Karpas-422 (cell line): ENCODE measurements at regions not wholly inside any gene's neighbourhood (a gene's known extent, or its start where the extent isn't known, plus 50 kb on each side); places are given as distances from the start of the nearest gene placed in this dataset.

Experiments
- DNase-seq: peaks from one replicate; pipeline ENCODE4 v3.0.0-alpha.2; 2015
- H2AFZ ChIP-seq: fragments of 200-600 bp; sonication (generic); 2 replicates; pipeline ENCODE4 v1.6.1; 2014; ENCODE audit warnings: antibody characterized with exemption, low read length, mixed read lengths
- H3K27ac ChIP-seq: fragments of 200-600 bp; sonication (generic); 2 replicates; pipeline ENCODE4 v1.5.1; 2014; ENCODE audit warnings: mild to moderate bottlenecking, low read length, moderate library complexity
- H3K27me3 ChIP-seq: fragments of 200-600 bp; sonication (generic); 2 replicates; pipeline ENCODE4 v1.6.1; 2014; ENCODE audit warnings: low read length, mixed read lengths
- H3K36me3 ChIP-seq: fragments of 200-600 bp; sonication (generic); 2 replicates; pipeline ENCODE4 v1.6.1; 2014; ENCODE audit warnings: low read length, mixed read lengths; ENCODE audit not compliant: insufficient read depth
- H3K4me1 ChIP-seq: fragments of 200-600 bp; sonication (generic); 2 replicates; pipeline ENCODE4 v1.6.1; 2014; ENCODE audit warnings: mild to moderate bottlenecking, low read length, mixed read lengths
- H3K4me2 ChIP-seq: fragments of 200-600 bp; sonication (generic); 2 replicates; pipeline ENCODE4 v1.6.1; 2014; ENCODE audit warnings: low read length, low read depth, mild to moderate bottlenecking; ENCODE audit not compliant: poor library complexity, severe bottlenecking
- H3K4me3 ChIP-seq: fragments of 200-600 bp; sonication (generic); 2 replicates; pipeline ENCODE4 v1.5.1; 2014; ENCODE audit warnings: mild to moderate bottlenecking, antibody characterized with exemption, low read length, mixed read lengths
- H3K79me2 ChIP-seq: fragments of 200-600 bp; sonication (generic); 2 replicates; pipeline ENCODE4 v1.6.1; 2014; ENCODE audit warnings: mild to moderate bottlenecking, low read length, mixed read lengths
- H3K9ac ChIP-seq: fragments of 200-600 bp; sonication (generic); 2 replicates; pipeline ENCODE4 v1.6.0; 2014; ENCODE audit warnings: low read length
- H3K9me2 ChIP-seq: fragments of 200-600 bp; sonication (generic), shearing (Covaris generic); replicated peaks from 2 replicates; pipeline ENCODE4 v1.6.0; 2014; ENCODE audit warnings: mild to moderate bottlenecking, low read length, moderate library complexity; ENCODE audit not compliant: insufficient read depth
- H3K9me3 ChIP-seq: fragments of 300-700, 200-600 bp; sonication (generic); 2 replicates; pipeline ENCODE4 v1.6.1; 2014; ENCODE audit warnings: low read length, mixed read lengths
- H4K20me1 ChIP-seq: fragments of 200-600 bp; sonication (generic); 2 replicates; pipeline ENCODE4 v1.6.1; 2014; ENCODE audit warnings: mild to moderate bottlenecking, antibody characterized with exemption, low read length, low read depth; ENCODE audit not compliant: insufficient read depth

DNA sequence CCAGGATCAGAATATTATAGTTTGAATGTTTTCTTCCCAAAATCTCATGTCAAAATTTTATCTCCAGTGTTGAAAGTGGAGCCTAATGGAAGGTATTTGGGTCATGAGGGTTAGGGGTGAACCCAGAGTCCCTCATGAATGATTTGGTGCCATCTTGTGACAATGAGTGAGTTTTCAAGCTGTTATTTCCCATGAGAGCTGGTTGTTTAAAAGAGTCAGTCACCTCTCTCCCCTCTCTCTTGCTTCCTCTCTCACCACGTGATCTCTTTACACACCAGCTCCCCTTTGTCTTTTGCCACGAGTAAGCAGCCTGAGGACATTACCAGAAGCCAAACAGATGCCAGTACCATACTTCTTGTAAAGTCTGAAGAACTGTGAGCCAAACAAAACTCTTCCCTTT is 561.6 kb downstream of the RERGL start:
- no peaks in the 10 kb centered on the region for H3K27me3 ChIP-seq
- H2AFZ ChIP-seq, result no peak overlapping the region
- no peaks in the 10 kb centered on the region for H3K36me3 ChIP-seq
- no peaks in the 10 kb centered on the region for H3K9me2 ChIP-seq
- H3K4me3 ChIP-seq, result no peak overlapping the region
- no peak overlapping the region for H3K27ac ChIP-seq
- H3K4me2 ChIP-seq, result no peak overlapping the region
- no peak for DNase-seq
- H3K9me3 ChIP-seq, result no peaks in the 10 kb centered on the region; the same call in none of the 2 replicates
- no peaks in the 10 kb centered on the region for H3K79me2 ChIP-seq
- H3K9ac ChIP-seq, result no peak overlapping the region
- no peaks in the 10 kb centered on the region for H3K4me1 ChIP-seq
- no peaks in the 10 kb centered on the region for H4K20me1 ChIP-seq

DNA sequence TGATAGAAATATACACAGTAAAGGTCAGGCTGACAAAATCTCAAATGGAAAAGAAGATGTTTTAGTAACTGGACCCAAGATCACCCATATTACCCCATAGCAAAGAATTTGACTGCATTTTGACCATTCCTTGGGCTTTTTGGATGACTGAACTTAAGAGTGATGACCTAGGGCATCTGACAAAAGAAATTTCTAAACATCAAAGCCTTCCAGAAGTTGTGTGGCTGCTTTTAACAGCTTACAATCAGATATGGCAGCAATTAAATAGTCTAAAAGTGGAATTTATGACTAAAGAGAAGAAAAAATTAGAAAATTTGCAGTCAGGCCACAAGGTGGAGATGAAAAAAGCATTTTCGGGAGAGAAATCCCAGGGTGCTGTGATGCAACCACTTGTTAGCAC is 563.0 kb downstream of the RERGL start:
- DNase-seq, result no peak
- Histone ChIP-seq H4K20me1 (no peaks in the 10 kb centered on the region), H3K9ac (no peak overlapping the region), H3K4me1 (no peaks in the 10 kb centered on the region), H3K36me3 (no peaks in the 10 kb centered on the region), H3K27me3 (no peaks in the 10 kb centered on the region), H3K4me2 (no peak overlapping the region), H3K9me2 (no peaks in the 10 kb centered on the region), H3K4me3 (no peak overlapping the region), H3K79me2 (no peaks in the 10 kb centered on the region), H3K27ac (no peak overlapping the region), H2AFZ (no peak overlapping the region), H3K9me3 (peaks cover 3% of the 10 kb centered on the region)

DNA sequence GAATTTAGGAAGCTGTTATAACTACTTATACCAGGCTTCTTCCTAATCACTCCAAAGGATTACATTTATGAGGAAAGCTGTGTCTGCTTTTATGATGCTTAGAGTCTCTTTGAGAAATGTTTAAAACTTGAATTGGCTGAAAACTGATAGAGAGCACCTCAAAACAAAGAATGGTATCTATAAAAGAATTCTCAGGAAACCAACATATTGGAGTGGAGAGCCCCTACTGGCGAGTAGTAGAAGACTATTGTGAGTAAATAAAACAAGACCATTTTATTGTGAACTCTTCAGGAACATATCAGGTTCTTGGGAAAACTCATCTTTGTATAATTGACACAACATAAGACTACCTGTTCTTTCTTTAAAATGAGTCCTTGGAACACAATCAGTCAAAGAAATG is 578.6 kb downstream of the RERGL start:
- peaks cover 13% of the 10 kb centered on the region for H3K9me3 ChIP-seq
- no peaks in the 10 kb centered on the region for H3K79me2 ChIP-seq
- H4K20me1 ChIP-seq, result no peaks in the 10 kb centered on the region
- H3K4me1 ChIP-seq, result no peaks in the 10 kb centered on the region
- H2AFZ ChIP-seq, result no peak overlapping the region
- no peak overlapping the region for H3K4me3 ChIP-seq
- DNase-seq, result no peak
- H3K36me3 ChIP-seq, result no peaks in the 10 kb centered on the region
- no peaks in the 10 kb centered on the region for H3K27me3 ChIP-seq
- H3K9ac ChIP-seq, result no peak overlapping the region
- no peak overlapping the region for H3K27ac ChIP-seq
- H3K4me2 ChIP-seq, result no peak overlapping the region
- H3K9me2 ChIP-seq, result no peaks in the 10 kb centered on the region

DNA sequence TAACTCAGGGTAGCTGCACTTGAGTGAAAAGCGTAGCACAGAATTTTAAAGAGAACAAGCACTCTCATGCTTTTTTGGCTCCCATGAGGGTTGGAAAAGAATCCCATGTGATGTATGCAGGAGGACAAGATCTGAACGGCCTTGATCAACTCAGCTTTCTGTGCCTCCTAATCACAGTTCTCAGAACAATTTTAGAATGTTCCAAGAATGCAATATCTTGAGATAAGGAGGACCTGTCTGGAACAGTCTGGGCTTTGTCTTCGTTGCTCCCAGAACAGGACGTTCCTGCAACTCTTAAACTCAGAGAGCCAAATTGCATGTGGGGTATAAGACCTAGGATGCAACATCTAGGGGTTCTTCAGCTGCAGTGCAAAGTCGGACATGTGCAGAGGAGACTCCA is 582.7 kb downstream of the RERGL start:
- Histone ChIP-seq H3K27me3 (no peaks in the 10 kb centered on the region), H2AFZ (no peak overlapping the region), H3K79me2 (no peaks in the 10 kb centered on the region), H3K36me3 (no peaks in the 10 kb centered on the region; the same call in 1 of the 2 replicates), H3K27ac (no peak overlapping the region), H3K4me1 (no peaks in the 10 kb centered on the region), H3K4me3 (no peak overlapping the region), H3K4me2 (no peak overlapping the region), H3K9me2 (no peaks in the 10 kb centered on the region), H3K9me3 (peaks cover 6% of the 10 kb centered on the region), H3K9ac (no peak overlapping the region), H4K20me1 (no peaks in the 10 kb centered on the region)
- DNase-seq, result no peak

DNA sequence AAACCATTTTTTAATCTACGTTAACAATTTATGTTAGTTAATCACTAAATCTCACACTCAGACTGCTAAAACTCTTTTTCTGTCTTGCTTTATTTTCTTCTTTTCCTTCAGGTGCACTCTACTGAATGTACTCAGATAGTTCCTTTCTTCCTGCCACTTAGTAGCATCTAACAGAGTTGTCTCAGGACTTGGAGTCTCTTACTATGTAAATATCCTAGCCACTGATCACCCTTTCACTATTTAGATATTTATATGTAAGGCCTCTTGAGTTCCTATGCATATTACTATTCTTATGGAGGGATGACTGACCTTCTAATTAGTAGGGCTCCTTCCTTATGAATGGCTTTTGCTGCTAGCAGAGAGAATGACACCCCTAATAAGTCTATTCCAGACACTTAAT is 586.3 kb downstream of the RERGL start:
- DNase-seq, result no peak
- H3K36me3 ChIP-seq, result no peaks in the 10 kb centered on the region; the same call in 1 of the 2 replicates
- no peaks in the 10 kb centered on the region for H3K79me2 ChIP-seq
- no peak overlapping the region for H3K27ac ChIP-seq
- H3K4me2 ChIP-seq, result no peak overlapping the region
- H3K9ac ChIP-seq, result no peak overlapping the region
- no peaks in the 10 kb centered on the region for H3K9me2 ChIP-seq
- no peaks in the 10 kb centered on the region for H4K20me1 ChIP-seq
- H3K4me1 ChIP-seq, result no peaks in the 10 kb centered on the region
- H3K4me3 ChIP-seq, result no peak overlapping the region
- H3K27me3 ChIP-seq, result no peaks in the 10 kb centered on the region
- peaks cover 18% of the 10 kb centered on the region for H3K9me3 ChIP-seq
- no peak overlapping the region for H2AFZ ChIP-seq

DNA sequence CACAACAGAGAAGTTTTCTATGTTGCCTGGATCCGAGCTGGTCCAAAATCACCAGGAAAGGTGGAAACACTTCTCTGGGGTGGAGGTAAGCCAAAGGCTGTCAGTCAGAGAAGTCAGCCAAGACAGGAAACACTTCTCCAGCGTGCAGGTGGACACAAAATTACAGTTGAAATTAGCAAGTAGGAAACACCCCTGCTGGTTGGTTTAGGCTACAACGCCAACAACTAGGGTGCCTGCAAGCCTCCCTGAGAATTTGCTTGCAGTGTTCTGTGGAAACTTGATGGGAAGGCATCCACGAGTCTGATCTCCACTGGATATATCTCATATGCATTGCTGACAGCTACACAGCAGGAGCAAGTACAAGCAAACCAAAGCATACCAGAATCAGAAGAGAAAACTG is 600.5 kb downstream of the RERGL start:
- no peaks in the 10 kb centered on the region for H3K79me2 ChIP-seq
- H3K4me3 ChIP-seq, result no peak overlapping the region
- H3K27me3 ChIP-seq, result no peaks in the 10 kb centered on the region
- no peak overlapping the region for H2AFZ ChIP-seq
- no peaks in the 10 kb centered on the region for H3K9me2 ChIP-seq
- H3K27ac ChIP-seq, result no peak overlapping the region
- no peaks in the 10 kb centered on the region for H3K36me3 ChIP-seq
- no peak overlapping the region for H3K4me2 ChIP-seq
- no peaks in the 10 kb centered on the region for H3K4me1 ChIP-seq
- H3K9me3 ChIP-seq, result peaks cover 26% of the 10 kb centered on the region
- no peak for DNase-seq
- H3K9ac ChIP-seq, result no peak overlapping the region
- no peaks in the 10 kb centered on the region for H4K20me1 ChIP-seq

DNA sequence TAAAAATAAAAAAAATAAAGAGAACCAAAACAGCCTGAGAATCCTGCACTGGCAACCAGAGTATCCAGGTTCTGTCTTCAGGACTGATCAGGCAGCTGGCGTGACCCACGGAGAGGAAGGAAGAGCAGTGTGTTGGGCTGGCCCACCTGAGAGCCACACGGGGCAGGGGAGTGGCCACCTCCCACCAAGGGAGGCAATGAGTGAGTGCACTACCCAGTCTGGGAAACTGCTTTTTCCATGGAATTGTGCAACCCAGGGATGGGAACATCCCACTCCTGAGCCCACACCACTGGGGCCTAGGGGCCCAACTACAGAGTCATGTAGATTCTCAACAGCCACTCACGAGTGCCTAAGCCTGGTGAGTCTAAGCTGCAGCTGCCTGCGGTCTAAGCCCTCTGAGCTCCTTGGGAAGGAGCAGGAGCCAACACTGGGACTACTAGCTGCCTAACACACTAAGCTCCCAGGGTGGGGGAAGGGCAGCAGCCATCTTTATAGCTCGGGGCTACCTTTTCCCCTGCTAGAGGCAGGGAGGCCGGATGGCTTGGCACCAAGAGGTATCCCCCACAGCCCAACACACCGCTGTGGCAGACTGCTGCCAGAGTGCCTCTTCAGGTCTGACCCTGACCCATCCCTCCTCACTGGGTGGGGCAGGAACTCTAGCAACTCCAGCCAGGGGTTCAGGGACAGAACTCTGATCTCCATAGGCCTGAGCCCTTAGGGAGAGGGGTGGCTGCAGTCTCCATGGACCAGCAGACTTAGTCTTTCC is 610.9 kb downstream of the RERGL start:
- Histone ChIP-seq H3K4me2 (no peak overlapping the region), H3K9ac (no peak overlapping the region), H3K79me2 (no peaks in the 10 kb centered on the region)

DNA sequence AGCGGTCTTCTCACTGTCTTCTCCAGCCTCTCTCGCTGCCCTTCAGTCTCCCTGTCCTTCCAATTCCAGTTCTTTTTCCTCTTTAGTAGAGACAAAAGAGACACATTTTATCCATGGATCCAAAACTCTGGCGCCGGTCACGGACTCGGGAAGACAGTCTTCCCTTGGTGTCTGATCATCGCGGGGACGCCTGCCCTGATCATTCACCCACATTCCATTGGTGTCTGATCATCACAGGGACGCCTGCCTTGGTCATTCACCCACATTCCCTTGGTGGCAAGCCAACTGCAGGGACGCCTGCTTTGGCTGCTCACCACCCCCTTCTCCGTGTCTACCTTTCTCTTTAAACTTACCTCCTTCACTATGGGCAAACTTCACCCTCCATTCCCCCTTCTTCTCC is 619.5 kb downstream of the RERGL start:
- Histone ChIP-seq H3K4me2 (no peak overlapping the region), H3K36me3 (no peaks in the 10 kb centered on the region), H3K27me3 (no peaks in the 10 kb centered on the region), H3K79me2 (no peaks in the 10 kb centered on the region), H3K9me2 (no peaks in the 10 kb centered on the region), H3K4me1 (no peaks in the 10 kb centered on the region), H4K20me1 (no peaks in the 10 kb centered on the region), H3K9ac (no peak overlapping the region), H2AFZ (no peak overlapping the region), H3K4me3 (no peak overlapping the region), H3K9me3 (peaks cover 3% of the 10 kb centered on the region; the same call in 1 of the 2 replicates), H3K27ac (no peak overlapping the region)
- DNase-seq, result no peak

More for the DNA sequence above, 610.9 kb downstream of the RERGL start:
- H3K9me2 ChIP-seq, result no peaks in the 10 kb centered on the region
- H3K36me3 ChIP-seq, result no peaks in the 10 kb centered on the region
- no peaks in the 10 kb centered on the region for H4K20me1 ChIP-seq
- DNase-seq, result no peak
- no peak overlapping the region for H3K27ac ChIP-seq
- no peak overlapping the region for H2AFZ ChIP-seq
- no peaks in the 10 kb centered on the region for H3K4me1 ChIP-seq
- peaks cover 21% of the 10 kb centered on the region for H3K9me3 ChIP-seq
- no peak overlapping the region for H3K4me3 ChIP-seq
- H3K27me3 ChIP-seq, result no peaks in the 10 kb centered on the region
